IPS-20b (cell line): ENCODE measurements at regions not wholly inside any gene's neighbourhood (a gene's known extent, or its start where the extent isn't known, plus 50 kb on each side); places are given as distances from the start of the nearest gene placed in this dataset.

Source experiments
- H3K27ac ChIP-seq: one replicate; pipeline ENCODE4 v1.5.1; 2013; ENCODE audit warnings: low read length
- H3K27me3 ChIP-seq: 2 replicates; pipeline ENCODE4 v1.6.1; 2013; ENCODE audit warnings: mild to moderate bottlenecking, low read length, inconsistent platforms; ENCODE audit not compliant: insufficient read depth
- H3K36me3 ChIP-seq: 2 replicates; pipeline ENCODE4 v1.6.1; 2013; ENCODE audit warnings: low read depth, mild to moderate bottlenecking, inconsistent platforms, low read length, moderate library complexity; ENCODE audit not compliant: insufficient read depth
- H3K4me1 ChIP-seq: 2 replicates; pipeline ENCODE4 v1.6.1; 2013; ENCODE audit warnings: mild to moderate bottlenecking, control low read depth, inconsistent platforms, low read length, moderate library complexity; ENCODE audit not compliant: insufficient read depth
- H3K4me3 ChIP-seq: 2 replicates; pipeline ENCODE4 v1.5.1; 2013; ENCODE audit warnings: mild to moderate bottlenecking, low read length, inconsistent platforms
- H3K9ac ChIP-seq: 2 replicates; pipeline ENCODE4 v1.6.1; 2013; ENCODE audit warnings: low read depth, mild to moderate bottlenecking, inconsistent platforms, low read length, moderate library complexity
- H3K9me3 ChIP-seq: 2 replicates; pipeline ENCODE4 v1.6.1; 2013; ENCODE audit warnings: mild to moderate bottlenecking, low read depth, low read length, inconsistent platforms; ENCODE audit not compliant: insufficient read depth

DNA sequence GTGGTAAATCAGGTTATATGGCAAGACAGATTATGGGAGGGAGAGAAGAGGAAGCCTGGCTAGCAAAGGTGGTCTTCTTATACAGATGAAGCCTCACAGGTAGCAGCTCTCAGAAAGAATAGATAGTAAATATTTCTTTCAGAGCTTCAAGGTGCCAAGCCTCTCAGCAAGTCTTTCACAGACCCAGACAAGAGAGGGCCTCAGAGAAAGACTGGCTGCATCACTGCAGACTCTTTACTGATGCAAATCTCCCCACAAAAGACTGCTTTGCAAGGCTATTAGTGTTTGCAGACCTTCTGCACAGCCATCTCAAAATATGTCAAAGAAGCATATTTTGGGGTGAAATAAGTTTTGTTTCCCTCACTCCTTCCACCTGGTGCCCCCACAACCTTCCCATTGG is 372.4 kb upstream of the RND3 start:
- Histone ChIP-seq H3K4me1 (peaks cover 14% of the 10 kb centered on the region; the same call in 1 of the 2 replicates), H3K27ac (no peak overlapping the region), H3K9ac (no peak overlapping the region), H3K27me3 (no peaks in the 10 kb centered on the region), H3K9me3 (peaks cover 9% of the 10 kb centered on the region; the same call in 1 of the 2 replicates), H3K36me3 (no peaks in the 10 kb centered on the region), H3K4me3 (0 out of 2 replicates have a peak overlapping the region, but pooled peaks have one; percentile 9)

GRCh38 chr2:150859162-150859561 is 371.7 kb upstream of the RND3 start:
- Histone ChIP-seq H3K36me3 (no peaks in the 10 kb centered on the region), H3K4me1 (peaks cover 14% of the 10 kb centered on the region; the same call in 1 of the 2 replicates), H3K9ac (no peak overlapping the region), H3K4me3 (no peak overlapping the region), H3K9me3 (peaks cover 9% of the 10 kb centered on the region; the same call in 1 of the 2 replicates), H3K27me3 (no peaks in the 10 kb centered on the region), H3K27ac (no peak overlapping the region)

DNA sequence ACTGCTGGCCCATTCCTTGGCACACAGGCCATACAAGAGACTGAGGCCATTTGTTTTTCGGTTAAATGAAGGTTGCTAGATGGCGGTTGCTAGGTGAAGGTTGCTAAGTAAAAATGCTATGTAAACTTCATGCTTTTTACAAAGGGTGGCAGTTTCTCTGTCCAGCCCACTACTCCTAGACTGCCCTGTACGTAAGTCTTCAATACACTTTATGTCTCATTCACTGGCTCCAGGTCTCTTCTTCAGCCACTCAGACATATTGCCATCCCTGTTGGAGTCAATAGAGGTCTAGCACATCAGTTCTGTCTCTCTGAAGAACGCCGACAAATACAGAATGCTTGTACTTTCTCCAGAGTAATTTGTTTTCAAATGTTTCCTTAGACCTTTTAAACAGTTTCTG is 370.9 kb upstream of the RND3 start:
- Histone ChIP-seq H3K27me3 (no peaks in the 10 kb centered on the region), H3K9ac (no peak overlapping the region), H3K9me3 (peaks cover 9% of the 10 kb centered on the region; the same call in 1 of the 2 replicates), H3K36me3 (no peaks in the 10 kb centered on the region), H3K4me1 (peaks cover 14% of the 10 kb centered on the region; the same call in 1 of the 2 replicates), H3K27ac (no peak overlapping the region), H3K4me3 (no peak overlapping the region)

DNA sequence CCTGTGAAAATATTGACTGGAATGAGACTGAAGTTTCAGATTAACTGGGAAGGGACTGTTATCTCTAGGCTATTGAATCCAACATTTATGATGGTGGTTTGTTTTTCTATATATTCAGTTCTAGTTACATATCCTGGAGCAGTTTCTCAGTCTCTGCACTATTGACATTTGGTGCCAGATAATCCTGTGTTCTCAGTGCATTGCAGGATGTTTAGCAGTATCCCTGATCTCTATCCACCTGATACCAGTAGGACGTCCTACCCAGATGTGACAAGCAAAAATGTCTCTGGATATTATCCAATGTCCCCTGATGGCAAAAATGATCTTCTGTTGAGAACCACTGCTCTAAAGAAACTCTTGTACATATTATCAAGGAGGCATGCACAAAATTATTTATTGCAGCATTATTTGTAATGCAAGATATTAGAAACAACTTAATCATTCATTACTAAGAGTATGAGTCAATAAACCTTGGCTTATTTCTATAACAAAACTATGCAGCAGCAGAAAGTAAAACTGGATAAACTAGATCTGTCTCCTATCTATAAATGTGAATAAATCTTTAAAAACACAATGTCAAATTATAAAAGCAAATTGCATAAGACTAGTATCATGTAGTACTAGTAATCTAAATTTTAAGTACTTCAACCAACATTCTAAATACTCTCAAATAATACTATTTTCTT is 369.3 kb upstream of the RND3 start:
- peaks cover 14% of the 10 kb centered on the region; the same call in 1 of the 2 replicates for H3K4me1 ChIP-seq

DNA sequence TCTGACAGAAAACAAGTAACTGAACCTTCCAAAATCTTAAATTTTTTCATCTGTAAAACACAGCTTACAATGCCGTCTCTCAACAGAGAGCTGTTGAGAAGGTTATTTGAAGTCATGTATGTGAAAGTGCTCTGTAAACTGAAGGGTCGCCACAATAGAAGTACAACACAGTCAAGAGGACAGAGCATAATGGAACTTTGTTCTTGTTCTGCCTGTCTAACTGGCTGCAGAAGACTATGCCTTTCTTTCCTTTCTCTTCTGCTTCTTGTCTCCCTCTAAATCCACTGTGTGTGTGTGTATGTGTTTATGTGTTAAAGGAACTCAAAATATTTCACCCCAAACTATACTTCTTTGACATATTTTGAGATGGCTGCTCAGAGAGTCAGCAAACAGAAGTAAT is 365.8 kb upstream of the RND3 start:
- Histone ChIP-seq H3K4me3 (no peak overlapping the region), H3K9ac (no peak overlapping the region), H3K9me3 (peaks cover 19% of the 10 kb centered on the region), H3K4me1 (peaks cover 4% of the 10 kb centered on the region; the same call in 1 of the 2 replicates), H3K36me3 (no peaks in the 10 kb centered on the region), H3K27me3 (no peaks in the 10 kb centered on the region), H3K27ac (no peak overlapping the region)

More for the DNA sequence above, 369.3 kb upstream of the RND3 start:
- Histone ChIP-seq H3K9me3 (peaks cover 9% of the 10 kb centered on the region; the same call in 1 of the 2 replicates), H3K4me3 (no peak overlapping the region), H3K36me3 (no peaks in the 10 kb centered on the region), H3K27me3 (no peaks in the 10 kb centered on the region), H3K9ac (no peak overlapping the region), H3K27ac (no peak overlapping the region)

- H3K9me3 ChIP-seq: peaks cover 15% of the 10 kb centered on the region
- peaks cover 24% of the 10 kb centered on the region; the same call in 1 of the 2 replicates for H3K4me1 ChIP-seq
- H3K27ac ChIP-seq: no peak overlapping the region
- H3K36me3 ChIP-seq: no peaks in the 10 kb centered on the region
- no peaks in the 10 kb centered on the region for H3K27me3 ChIP-seq
- no peak overlapping the region for H3K4me3 ChIP-seq
- no peak overlapping the region for H3K9ac ChIP-seq
These were observed 363.2 kb upstream of the RND3 start for GRCh38 chr2:150850641-150851040.

DNA sequence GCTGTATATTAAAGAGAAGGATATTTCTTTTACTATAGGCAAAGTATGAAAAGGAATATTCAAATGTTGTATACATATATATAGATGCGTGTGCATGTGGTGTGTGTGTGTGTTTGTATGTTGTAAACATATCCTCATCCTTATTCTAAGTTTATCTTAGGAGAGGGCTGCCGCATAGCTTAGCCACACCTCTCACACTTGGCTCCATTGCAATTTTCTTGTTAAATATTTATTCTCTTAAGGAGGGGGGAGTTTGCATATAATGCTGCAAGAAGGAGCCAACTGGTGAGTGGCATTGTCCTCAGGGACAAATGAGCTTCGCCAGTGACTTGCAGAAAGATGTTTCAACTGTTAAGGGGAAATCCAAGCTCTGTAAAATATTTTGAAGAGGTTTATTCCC is 360.1 kb upstream of the RND3 start:
- Histone ChIP-seq H3K4me1 (peaks cover 26% of the 10 kb centered on the region; the same call in 1 of the 2 replicates), H3K27me3 (no peaks in the 10 kb centered on the region), H3K9ac (peak overlapping the region; percentile 4; the same call in 1 of the 2 replicates), H3K4me3 (no peak overlapping the region), H3K36me3 (no peaks in the 10 kb centered on the region), H3K27ac (no peak overlapping the region), H3K9me3 (peaks cover 10% of the 10 kb centered on the region)

DNA sequence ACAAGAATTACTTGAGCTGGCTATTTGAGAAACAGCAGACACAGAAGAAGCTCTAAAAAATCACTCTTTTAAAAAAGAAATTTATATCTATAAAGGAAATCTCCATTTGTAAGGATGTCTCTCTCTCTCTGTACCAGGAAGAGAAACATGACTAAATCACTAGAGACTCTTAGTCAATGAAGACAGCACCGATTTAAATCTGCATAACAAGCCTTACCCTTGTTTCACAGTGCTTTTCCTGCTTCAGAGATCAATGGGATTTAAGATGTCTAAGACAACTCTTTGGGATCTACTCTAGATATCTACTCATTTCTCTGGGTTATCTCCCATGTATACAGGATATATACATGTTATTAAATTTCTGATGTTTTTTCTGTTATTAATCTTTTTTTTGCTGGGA is 359.2 kb upstream of the RND3 start:
- Histone ChIP-seq H3K36me3 (no peaks in the 10 kb centered on the region), H3K4me3 (no peak overlapping the region), H3K27me3 (no peaks in the 10 kb centered on the region), H3K4me1 (peaks cover 26% of the 10 kb centered on the region; the same call in 1 of the 2 replicates), H3K9me3 (peaks cover 10% of the 10 kb centered on the region), H3K27ac (no peak overlapping the region), H3K9ac (peak overlapping the region; percentile 20; the same call in 1 of the 2 replicates)

DNA sequence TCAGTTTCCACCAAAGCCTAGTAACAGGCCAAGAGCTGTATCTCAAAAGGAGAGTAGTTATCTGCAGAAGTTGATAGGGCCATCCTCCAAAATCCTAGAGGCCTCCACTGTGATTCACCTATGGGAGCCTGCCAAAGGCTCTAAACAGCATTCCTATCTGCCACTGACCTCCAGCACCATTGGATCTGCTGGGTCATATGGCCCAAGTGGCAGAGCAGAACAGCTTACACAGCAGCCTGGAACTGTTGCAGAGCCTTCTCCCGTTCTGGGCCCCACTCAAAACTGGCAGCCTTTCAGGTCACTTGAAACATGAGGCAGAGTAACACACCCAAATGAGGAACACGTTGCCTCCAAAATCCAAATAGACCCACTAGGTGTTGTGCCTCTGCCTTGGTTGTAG is 345.2 kb upstream of the RND3 start:
- Histone ChIP-seq H3K9me3 (no peaks in the 10 kb centered on the region), H3K27me3 (no peaks in the 10 kb centered on the region), H3K4me1 (no peaks in the 10 kb centered on the region), H3K36me3 (no peaks in the 10 kb centered on the region), H3K9ac (no peak overlapping the region), H3K27ac (no peak overlapping the region), H3K4me3 (no peak overlapping the region)

DNA sequence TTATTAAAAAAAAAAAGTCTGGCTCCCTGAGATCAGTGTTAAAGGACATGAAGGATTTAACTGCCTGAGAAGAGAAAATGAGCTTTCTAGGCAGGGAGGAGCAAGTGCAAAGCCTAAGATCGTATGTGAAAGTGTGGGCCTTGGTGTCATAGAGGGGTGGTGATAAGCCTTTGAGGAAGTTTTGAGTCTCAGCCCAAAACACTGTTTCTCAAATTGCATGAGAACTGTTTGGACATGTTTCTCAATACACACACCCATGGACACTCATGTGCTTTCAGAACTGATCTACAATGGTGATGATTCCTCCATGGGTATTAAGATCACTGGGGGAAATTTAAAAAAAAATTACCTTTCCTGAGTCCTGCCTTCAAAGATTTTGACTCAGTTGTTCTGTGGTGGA is 336.7 kb upstream of the RND3 start:
- H3K36me3 ChIP-seq: no peaks in the 10 kb centered on the region
- H3K9me3 ChIP-seq: no peaks in the 10 kb centered on the region
- H3K9ac ChIP-seq: no peak overlapping the region
- H3K4me3 ChIP-seq: no peak overlapping the region
- no peaks in the 10 kb centered on the region for H3K4me1 ChIP-seq
- no peaks in the 10 kb centered on the region for H3K27me3 ChIP-seq
- no peak overlapping the region for H3K27ac ChIP-seq

DNA sequence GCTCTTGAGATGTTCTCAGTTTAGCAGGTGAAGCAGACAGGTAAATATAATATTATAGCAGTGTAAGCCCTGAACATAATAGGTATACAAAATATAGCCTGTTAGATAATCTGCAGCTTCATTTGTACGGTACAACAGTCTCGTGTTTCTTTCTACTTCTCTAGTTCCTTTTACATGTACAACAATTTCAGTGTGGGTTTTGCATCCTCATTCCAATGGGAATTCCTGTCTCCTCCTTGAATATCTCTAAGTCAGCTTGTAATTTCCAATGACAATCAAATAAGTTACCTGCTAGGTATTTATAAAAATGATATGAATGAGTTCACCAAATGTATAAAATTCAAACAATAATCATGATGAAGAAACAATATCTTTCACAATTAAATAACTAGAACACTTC is 330.0 kb upstream of the RND3 start:
- no peak overlapping the region for H3K4me3 ChIP-seq
- H3K36me3 ChIP-seq: no peaks in the 10 kb centered on the region
- no peaks in the 10 kb centered on the region for H3K9me3 ChIP-seq
- no peaks in the 10 kb centered on the region for H3K4me1 ChIP-seq
- H3K27ac ChIP-seq: no peak overlapping the region
- no peaks in the 10 kb centered on the region for H3K27me3 ChIP-seq
- no peak overlapping the region for H3K9ac ChIP-seq

DNA sequence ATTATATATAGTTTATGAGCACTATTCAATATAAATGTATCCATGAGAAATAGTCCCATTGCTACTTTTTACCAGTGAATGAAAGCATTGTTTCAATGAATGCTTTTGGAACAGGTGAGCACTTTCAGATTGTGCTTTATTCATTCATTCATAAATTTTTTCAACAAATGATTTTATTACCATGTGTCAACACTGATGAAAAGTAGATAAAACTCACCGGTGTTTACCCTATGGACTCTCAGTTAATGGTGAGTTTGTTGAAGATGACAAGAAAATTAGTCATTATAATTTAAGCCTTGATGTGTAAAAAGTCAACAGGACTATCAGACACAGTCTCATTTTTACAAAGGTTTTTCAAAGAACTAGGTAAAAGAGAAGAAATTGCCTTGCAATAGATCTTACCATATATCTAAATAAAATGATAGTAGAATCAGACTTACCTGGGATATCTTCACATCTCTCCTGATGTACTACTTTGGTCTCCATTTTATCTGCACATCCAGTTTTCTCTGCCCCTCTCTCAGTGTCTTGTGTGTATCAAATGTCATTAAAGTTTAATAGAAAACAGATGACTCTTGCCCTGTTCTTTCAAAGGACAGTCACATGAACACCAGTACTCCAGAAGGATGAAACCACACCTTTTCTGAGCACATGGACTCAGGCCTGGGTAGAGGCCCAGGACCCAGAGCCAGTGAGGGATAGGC is 325.3 kb upstream of the RND3 start:
- Histone ChIP-seq H3K9me3 (no peaks in the 10 kb centered on the region), H3K9ac (no peak overlapping the region), H3K27me3 (no peaks in the 10 kb centered on the region), H3K4me3 (no peak overlapping the region), H3K4me1 (no peaks in the 10 kb centered on the region), H3K27ac (no peak overlapping the region), H3K36me3 (no peaks in the 10 kb centered on the region)
